Cardiac septum (tissue), 1 donor: ENCODE measurements at regions not wholly inside any gene's neighbourhood (a gene's known extent, or its start where the extent isn't known, plus 50 kb on each side); places are given as distances from the start of the nearest gene placed in this dataset.

ENCODE experiments used
- DNase-seq: peaks from one replicate; pipeline ENCODE4 v3.0.0-alpha.2; 2020; ENCODE audit warnings: low spot score
- intact Hi-C: fragments of 100-400 bp; cut with DNase I; formaldehyde crosslinking; loops from one replicate; pipeline ENCODE4 v1.14.0; 2022
- donor health status: DM: no; HTN: no; CAD: no.

DNA sequence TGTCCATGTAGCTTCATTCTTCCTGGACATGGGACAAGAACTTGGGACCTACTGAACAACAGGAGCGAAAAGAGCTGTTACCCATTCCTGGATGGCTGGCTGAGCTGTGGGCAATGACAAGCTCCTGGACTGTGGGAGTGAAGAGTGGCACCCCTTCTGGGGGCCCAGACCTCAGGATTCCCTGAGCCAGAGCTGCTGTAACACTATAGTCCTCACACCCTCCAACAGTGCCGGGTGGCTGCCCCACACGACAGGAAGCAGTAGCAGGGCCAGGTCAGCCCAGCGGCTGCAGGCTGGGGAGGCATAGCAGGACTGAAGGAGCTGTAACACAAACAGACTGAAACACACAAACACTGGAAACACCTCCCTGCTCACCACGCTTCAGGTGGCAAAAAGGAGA lies 169.7 kb upstream of the IRX2 start:
- no peak for DNase-seq
- intact Hi-C loops: no loop called here

DNA sequence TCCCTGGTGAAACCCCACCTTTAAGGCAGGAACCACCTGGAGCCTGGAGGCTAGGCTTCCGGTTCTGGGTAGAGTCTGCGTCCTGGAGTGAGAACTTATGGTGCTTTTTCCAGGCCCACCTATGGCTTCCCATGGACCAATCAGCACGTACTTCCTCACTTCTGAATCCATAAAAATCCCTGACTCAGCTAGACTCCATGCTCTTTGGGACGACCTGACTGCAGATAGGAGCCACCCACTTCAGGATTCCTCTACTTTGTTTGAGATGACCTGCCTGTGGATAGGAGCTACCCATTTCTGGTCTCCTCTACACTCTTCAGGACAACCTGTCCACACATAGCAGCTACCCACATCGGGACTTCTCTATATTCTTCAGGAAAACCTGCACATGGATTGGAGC lies 168.8 kb upstream of the IRX2 start:
- no peak for DNase-seq
- intact Hi-C loops: no loop called here

DNA sequence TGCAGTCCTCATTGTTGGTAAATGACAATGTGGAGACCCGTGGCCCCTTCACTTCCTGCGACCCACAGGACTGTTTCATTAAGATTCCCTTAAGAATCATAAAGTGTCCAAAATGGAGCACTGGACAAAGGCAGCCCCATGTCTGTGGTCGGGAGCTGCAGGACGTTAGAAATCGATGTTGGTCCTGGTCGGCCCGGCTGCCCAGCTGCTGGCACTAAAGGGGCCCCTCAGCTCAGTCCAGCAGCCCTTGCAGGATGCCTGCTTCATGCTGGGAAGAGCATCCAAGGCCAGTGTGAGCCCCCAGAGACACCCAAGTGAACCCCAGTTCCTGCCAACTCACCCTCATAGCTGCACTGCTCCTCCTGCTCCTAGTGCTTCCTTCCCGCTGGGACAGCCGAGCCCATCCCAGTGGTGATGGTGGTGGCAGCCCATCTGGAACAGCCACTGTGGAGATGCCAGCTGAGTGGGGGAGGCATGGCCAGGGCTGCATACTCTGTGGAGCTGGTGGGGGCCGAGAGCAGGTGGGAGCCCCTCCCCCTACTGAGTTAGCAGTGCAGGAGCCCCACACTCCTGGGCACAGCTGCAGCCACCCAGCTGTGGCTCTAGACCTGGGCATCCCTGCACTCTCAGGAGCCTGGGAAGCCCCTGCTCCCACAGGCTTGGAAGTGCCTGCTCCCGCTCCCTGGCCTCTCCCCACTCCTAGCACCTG lies 168.0 kb upstream of the IRX2 start:
- DNase-seq: no peak
- intact Hi-C loops: no loop called here

DNA sequence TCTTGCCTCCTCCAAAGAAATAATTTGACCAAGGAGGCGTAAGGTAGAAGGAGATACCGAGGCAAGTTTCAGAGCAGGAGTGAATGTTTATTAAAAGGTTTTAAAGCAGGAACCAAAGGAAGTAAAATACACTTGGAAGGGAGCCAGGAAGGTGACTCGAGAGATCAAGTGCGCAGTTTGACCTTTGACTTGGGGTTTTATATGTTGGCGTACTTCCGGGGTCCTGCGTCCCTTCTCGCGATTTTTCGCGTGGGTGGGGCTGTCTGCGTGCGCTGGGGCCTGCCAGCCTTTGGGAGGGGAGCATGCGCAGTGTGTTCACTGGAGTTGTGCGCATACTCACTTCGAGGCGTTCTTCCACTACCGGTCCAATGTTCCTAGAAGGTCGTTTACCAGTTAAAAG lies 166.0 kb upstream of the IRX2 start:
- intact Hi-C loops: no loop called here
- DNase-seq: no peak

DNA sequence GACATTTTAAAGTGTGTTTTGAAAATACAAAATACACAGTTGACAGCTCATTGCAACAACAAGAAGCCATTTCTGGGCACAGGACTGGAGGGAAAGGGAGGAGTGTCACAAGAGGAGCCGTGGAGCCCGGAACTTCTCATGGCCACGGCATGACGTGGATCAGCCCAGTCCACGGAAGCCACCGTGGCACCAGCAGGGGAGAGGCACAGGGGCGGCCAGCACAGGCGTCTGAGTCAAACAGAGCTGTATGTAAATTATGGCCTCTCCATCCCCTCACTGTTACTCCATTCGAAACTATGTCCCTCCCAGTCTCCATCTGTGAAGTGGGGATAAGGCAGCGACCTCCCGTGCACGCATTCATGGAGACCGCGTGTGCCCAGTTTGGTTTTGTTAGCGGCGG lies 165.6 kb upstream of the IRX2 start:
- intact Hi-C loops: no loop called here

DNA sequence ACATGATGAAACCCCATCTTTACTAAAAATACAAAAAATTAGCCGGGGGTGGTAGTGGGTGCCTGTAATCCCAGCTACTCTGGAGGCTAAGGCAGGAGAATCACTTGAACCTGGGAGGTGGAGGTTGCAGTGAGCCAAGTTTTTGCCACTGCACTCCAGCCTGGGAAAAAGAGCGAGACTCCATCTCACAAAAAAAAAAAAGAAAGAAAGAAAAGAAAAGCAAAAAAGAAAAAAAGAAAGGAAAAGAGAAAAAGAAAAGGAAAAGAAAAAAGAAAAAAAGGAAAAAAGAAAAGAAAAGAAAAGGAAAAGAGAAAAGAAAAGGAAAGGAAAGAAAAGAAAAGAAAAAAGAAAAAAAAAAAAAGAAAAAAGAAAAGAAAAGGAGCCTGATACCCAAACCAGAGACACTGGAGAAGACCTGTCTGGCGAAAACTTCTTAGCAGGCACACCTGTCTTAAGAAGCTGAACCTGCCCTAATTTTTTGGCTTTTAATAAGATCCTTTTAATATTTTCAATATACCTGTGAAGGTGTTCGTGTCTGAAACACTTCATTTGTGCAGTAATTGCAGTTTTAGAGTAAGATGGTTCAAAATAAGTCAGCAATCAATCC lies 164.7 kb upstream of the IRX2 start:
- DNase-seq: no peak
- intact Hi-C loops: no loop called here

More for the DNA sequence above, 165.6 kb upstream of the IRX2 start:
- no peak for DNase-seq

DNA sequence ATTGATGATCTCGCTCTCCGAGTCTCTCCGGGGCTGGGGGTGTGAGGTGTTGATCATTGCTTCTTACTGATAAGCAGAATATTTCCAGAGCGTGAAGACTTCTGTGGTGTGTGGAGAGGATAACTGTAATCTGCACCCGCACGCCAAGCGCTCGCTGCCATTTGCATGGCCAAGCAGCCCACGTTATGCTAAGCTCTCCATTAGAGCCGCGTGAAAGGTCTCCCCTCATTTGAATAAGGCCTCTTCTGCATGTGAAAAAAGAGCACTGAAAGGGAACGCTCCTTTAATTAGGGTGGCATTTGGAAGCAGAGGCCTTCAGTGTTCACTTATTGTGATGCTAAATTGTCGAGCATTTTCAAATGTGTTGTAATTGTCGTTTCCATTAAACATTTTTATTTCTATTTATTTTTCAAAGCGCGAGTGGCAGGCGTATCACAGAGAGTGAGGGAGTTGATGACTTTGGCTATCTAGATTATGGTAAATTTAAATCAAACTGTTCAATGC lies 163.6 kb upstream of the IRX2 start:
- intact Hi-C loops: no loop called here
- DNase-seq: no peak

DNA sequence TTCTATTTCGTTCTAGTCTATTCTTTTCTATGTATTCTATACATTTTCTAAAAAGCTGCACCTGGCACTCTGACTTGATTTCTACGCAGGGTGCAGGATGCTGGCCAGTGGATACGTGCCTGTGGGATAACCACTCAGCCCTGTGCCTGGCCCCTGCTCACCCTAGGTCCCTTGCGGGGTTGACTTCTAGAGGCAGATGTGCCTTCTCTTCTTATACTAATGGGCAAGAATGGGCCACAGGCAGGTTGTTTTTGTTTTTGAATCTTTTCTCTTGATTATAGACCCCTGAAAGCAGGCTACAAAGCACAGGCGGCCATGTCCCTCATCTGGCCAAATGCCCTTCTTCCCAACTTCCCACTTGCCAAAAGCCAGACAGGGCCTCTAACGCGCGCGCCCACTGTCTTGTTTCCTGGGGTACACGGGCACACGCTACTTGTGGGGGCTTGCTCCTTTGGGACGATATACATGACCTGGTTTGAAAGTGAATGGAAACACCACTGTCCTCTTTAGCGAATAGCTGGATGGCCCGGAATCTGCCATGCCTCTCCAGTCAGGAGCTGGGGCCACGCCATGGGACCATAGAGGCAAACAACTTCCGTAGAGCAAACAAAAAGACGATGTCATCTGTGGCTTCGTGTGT lies 162.7 kb upstream of the IRX2 start:
- no peak for DNase-seq
- intact Hi-C loops: no loop called here

DNA sequence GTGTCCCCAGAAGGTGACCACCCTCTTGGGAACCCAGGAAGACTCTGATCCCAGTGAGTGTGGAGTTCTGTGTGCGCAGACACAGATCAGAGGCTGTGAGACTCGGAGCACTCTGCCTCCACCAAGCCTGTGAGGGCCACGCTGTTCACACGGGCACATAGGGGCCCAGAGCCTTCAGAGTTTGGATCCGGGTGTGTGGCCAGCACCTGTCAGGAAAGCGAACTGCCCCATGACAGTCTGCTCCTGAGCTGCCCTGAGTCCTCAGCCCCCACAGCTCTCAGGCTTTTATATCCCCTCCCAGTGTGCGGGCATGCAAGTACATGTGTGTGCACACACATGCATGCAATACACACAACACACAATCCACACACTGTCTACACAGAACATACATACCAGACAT lies 161.8 kb upstream of the IRX2 start:
- intact Hi-C loops: no loop called here
- DNase-seq: no peak

DNA sequence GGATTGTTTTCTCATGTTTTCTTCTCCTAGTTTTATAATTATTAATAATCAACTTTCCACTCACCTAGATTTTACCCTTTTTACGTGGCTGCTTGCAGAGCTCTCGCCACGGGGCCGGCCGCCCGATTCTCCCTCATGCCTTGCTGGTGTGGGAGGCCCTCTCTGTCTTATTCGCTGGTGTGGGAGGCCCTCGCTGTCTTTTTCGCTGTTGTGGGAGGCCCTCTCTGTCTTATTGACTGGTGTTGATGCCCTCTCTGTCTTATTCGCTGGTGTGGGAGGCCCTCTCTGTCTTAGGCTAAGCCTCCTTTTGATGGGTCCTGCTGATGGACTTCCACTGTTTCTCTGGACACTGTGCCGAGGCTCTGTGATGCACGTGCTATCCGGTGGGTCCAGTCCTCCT lies 161.3 kb upstream of the IRX2 start:
- no peak for DNase-seq
- intact Hi-C loops: no loop called here

DNA sequence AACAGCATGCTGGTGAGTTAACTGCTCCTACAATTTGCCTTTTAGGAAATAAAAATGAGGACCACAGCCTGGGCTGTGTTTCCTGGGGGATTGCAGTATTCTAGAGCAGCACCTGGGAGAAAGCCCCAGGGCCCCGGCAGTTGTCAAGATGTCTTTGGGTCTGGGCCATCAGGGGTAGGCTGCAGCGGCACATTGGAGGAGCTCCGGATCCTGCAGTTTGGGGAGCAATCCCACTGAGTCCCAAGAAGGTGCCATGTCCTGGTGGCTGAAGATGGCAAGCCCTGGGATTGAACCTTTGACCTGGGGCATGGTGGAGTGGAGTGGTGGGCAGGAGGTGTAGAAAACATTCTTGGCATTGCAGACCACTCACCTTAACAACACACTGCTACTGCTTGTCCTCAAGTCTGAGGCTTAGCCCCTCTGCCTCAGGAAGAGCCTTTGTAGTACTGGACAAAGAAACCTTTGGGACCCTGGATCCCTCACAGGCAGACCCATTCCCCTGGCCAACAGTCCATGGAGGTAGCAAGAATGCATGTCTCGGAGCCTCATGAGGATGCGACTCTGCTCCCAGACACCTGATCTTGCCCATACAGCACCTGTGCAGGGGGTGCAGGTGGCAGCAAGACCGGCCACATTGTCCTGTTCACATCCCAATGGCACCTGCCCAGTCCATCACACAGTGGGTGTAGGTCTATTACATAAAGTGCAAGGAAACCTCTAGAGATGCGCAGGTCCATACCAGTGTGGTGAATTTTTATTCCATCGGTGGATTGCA lies 159.1 kb upstream of the IRX2 start:
- no peak for DNase-seq
- intact Hi-C loops: no loop called here

DNA sequence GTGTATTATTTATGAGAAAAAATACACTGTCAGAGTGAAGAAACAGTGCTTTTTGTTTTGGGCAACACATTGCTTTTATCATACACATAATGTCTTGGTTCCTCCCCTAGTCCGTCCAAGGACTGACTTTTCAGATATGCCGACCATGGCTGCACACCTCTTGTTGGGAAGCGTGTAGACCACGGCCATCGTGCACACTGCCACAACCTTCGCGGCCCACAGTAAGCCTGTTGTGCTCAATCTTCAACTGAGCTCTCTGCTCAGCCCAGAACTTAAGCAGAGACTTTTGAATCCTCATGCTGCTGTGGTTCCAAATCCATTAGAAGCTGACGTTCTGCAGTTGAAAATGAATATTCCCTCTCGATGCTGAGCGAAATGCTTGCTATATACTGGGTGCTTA lies 157.6 kb upstream of the IRX2 start:
- intact Hi-C loops: no loop called here
- no peak for DNase-seq

DNA sequence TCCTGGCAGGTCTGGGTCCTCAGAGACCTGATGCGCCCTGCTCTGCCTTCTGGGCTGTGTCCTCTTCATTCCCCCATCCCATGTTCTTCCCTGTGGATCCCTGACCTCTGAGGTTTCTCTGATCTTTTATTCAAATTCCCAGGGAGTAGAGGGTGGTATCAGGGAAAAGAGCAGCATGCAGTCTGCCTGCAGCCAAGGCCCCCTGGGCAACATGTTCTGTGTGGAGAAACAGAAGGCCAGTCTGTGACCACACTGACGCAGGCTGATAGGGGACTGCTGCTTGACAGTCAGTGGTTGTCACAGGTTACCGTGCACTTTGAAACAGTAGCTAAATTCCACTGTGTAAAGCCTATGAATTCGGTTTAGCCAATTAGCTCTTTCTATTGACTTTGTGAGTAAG lies 156.6 kb upstream of the IRX2 start:
- intact Hi-C loops: no loop called here
- DNase-seq: no peak

DNA sequence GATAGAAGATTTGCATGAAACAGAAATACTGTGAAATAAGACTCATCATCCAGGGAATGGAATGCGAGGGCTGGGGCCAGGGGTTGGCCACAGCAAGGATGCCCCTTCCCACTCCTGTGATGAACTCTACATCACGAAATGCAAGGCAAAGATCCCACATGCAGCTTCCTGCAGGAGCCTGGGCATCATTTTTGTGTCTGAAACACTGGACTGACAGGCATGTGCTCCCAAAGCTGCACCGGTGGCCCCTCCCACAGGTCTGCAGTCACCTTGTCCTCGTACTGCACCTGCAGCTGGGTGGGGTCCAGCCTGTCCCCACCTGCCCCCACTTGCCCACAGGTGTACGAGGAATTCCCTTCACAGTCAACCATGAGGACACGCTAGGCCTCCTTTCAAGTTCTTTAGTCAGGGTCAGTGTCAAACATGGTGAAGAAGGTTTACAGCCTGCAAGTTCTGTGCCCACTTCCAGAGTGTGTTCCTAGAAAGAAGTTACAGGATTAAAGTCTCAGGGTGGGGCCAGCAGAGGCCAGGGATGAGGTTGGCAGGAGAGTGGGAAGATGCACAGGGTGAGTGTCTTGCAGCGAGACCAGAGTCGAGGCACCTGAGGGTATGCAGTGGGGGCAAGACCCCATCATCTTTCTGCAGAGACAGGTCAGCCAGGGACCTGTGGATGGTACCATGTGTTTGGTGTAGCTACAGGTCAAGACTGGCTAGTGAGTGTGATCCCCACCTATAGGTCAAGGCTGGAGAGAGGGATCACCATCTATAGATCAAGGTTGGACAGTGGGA lies 155.0 kb upstream of the IRX2 start:
- intact Hi-C loops: no loop called here
- no peak for DNase-seq

DNA sequence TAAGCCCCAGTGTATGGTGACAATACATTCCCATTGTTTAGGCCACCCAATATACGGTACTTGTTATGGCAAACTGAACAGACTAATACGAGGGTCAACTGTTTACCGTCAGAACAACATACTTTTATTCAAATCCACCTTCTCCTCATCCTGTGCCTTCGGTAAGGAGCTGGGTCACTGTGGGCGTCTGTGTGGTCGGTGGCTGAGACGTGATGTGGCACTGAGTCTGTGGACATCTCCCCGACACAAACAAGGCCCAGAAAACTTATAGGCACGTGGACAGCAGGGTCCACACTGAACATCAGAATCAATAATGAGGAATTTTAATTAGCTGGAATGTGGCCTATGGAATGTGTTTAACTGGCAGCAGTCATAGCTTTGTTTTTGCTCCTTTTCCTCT lies 154.3 kb upstream of the IRX2 start:
- intact Hi-C loops: no loop called here
- no peak for DNase-seq

DNA sequence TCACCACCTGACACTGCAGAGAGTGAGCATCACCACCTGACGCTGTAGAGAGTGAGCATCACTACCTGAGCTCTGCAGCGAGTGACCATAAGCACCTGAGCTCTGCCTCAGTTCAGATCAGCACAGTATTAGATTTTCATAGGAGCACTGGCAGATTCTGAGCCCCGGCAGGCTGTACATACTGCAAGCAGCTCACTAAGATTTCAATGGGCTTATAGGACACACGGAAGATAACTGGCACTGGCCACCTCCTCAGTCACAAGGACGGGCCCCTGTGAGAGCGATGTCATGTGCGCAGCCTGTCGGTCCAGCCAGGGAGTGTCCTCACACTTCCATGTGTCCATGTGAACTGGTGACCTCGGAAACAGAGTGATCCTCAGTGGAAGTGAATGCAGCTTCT lies 153.5 kb upstream of the IRX2 start:
- no peak for DNase-seq
- intact Hi-C loops: no loop called here

DNA sequence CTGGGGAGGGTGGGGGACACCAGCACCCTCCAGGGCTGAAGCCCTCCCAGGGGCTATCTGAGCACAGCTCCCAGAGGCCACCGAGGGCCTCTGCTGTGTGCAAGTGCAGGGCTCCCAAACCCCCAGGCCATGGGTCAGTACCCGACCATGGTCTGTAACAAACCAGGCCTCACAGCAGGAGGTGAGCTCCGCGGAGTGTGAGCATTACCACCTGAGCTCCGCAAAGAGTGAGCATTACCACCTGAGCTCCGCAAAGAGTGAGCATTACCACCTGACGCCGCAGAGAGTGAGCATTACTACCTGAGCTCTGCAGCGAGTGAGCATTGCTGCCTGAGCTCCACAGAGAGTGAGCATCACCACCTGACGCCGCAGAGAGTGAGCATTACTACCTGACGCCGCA lies 152.9 kb upstream of the IRX2 start:
- no peak for DNase-seq
- intact Hi-C loops: no loop called here

DNA sequence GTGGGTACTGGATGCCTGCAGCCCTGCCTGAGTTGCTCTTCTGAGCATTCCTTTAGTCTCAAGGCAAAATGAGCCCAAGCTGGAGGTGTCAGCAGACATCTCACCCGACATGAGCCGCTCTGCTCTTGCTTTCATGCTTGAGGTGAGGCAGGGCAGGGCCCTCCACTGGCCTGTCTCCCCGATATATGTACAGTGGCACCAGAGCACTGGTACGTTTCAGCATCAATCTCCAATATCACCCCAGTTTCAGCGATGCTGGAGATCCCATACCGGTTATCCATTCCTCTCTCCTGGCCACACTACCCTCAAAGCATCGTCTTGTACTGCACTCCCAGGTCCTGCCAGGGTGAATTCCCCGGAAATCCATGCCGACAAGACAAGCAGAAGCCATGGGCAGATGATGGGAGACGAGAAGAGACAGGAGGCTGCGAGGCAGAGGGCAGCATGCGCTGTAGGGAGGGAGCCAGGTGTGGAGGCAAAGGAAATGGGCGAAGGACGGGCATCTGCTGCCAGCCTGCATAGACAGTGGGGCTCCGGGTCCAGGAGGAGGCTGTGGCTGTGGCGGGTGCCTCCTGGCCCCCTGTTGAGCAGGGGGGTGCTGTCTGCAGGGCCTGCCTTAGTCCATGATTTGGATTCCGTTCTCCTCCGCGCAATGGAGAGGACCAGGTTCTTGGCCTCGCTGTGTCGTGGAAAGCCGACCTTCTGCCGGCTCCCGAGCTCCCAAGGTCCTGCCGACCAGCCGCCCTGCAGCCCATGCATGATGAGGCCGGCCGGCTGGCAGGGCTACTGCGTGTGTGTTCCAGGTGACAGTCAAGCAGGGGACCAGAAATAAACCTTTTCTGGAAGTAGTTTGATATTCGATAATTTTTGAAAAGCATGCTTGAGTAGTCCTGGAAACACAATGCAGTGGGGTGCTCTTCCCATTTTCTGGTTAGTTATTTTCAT lies 152.2 kb upstream of the IRX2 start:
- intact Hi-C loops: no loop called here
- DNase-seq: no peak
